ENCODE measurements at regions not wholly inside any gene's neighbourhood (a gene's known extent, or its start where the extent isn't known, plus 50 kb on each side); places are given as distances from the start of the nearest gene placed in this dataset.

GRCh38 chr4:108486046-108486445 is 134.3 kb upstream of the RPL34 start:
- TF ChIP-seq POLR2A (IDR thresholded peaks at IDR 0.05; ENCODE audit: low read length) (no peak), GATA1 (IDR thresholded peaks at IDR 0.05; ENCODE audit: low read depth, low read length) (no peak)
